A549 (cell line): ENCODE measurements at regions not wholly inside any gene's neighbourhood (a gene's known extent, or its start where the extent isn't known, plus 50 kb on each side); places are given as distances from the start of the nearest gene placed in this dataset.

Experiments
- ATAC-seq, 2 experiments: fragments of 200-7000 bp in 1 of 2; fragments of >200 bp in 1 of 2; cut with Nextera tagmentation in 1 of 2; cut with Tn5 transposase in 1 of 2; 3 replicates each; pipeline versions ENCODE4 v1.8.0 to v1.9.1; 2018 to 2020; ENCODE audit warnings: mild to moderate bottlenecking in 1 of 2, moderate library complexity in 1 of 2
- CTCF ChIA-PET: fragments of 300-600 bp; sonication (Branson Sonifier 250); formaldehyde crosslinking; extraction: SDS; loops from one replicate; lab custom pipeline; 2021; ENCODE audit warnings: antibody characterized with exemption, inconsistent platforms; lab: Yijun Ruan, JAX
- POLR2A ChIA-PET: fragments of 350-600 bp; formaldehyde crosslinking; extraction: SDS; loops from one replicate; lab custom pipeline; 2021; ENCODE audit warnings: antibody characterized with exemption, inconsistent platforms; lab: Yijun Ruan, JAX
- DNase-seq, 2 experiments: peaks; one replicate each; pipeline versions ENCODE4 v3.0.0 to v3.0.0-alpha.2; 2011 to 2016; ENCODE audit warnings: low read depth in 1 of 2, low spot score in 1 of 2
- FAIRE-seq: peaks from 2 replicates; lab custom pipeline; 2011; peaks lifted over from hg19 to GRCh38; lab: Jason Lieb, UNC
- H3K27ac ChIP-seq, 2 experiments: fragments of >200 bp; sonication (Bioruptor Twin); formaldehyde crosslinking; 3 replicates each; pipeline ENCODE4 v1.5.1; 2016 to 2017
- H3K4me1 ChIP-seq: fragments of >200 bp; sonication (Bioruptor Twin); formaldehyde crosslinking; 3 replicates; pipeline ENCODE4 v1.6.1; 2016
- H3K4me2 ChIP-seq: fragments of >200 bp; sonication (Bioruptor Twin); formaldehyde crosslinking; 3 replicates; pipeline ENCODE4 v1.6.1; 2016
- H3K4me3 ChIP-seq: fragments of >200 bp; sonication (Bioruptor Twin); formaldehyde crosslinking; 3 replicates; pipeline ENCODE4 v1.5.1; 2016
- H3K9me3 ChIP-seq: fragments of >200 bp; sonication (Bioruptor Twin); formaldehyde crosslinking; 3 replicates; pipeline ENCODE4 v1.6.1; 2016
- EHF ChIP-seq: fragments of 250-450 bp; sonication (Bioruptor Pico); IDR thresholded peaks from 2 replicates; pipeline ENCODE4 v1.5.0; 2020; ENCODE audit warnings: mild to moderate bottlenecking
- EHMT2 ChIP-seq: fragments of 200-600 bp; sonication (generic); IDR thresholded peaks from 2 replicates; pipeline ENCODE4 v1.6.1; 2016; ENCODE audit warnings: antibody characterized with exemption, low read depth, mild to moderate bottlenecking, moderate library complexity
- EP300 ChIP-seq, 2 experiments: fragments of >200 bp; sonication (Bioruptor Twin); formaldehyde crosslinking; IDR thresholded peaks; 2 replicates in 1 of 2; 3 replicates in 1 of 2; pipeline ENCODE4 v1.6.1; 2016 to 2017
- FOSB ChIP-seq: fragments of 250-450 bp; sonication (Bioruptor Pico); IDR thresholded peaks from 2 replicates; pipeline ENCODE4 v1.5.0; 2020; ENCODE audit warnings: mild to moderate bottlenecking, moderate library complexity
- FOXS1 ChIP-seq: fragments of 250-450 bp; sonication (Bioruptor Pico); IDR thresholded peaks from 2 replicates; pipeline ENCODE4 v1.5.0; 2020; ENCODE audit warnings: mild to moderate bottlenecking, moderate library complexity
- HOXB5 ChIP-seq: fragments of 250-450 bp; sonication (Bioruptor Pico); IDR thresholded peaks from 2 replicates; pipeline ENCODE4 v1.5.0; 2020; ENCODE audit warnings: mild to moderate bottlenecking, moderate library complexity
- KDM5A ChIP-seq: fragments of 200-600 bp; sonication (generic); IDR thresholded peaks from 2 replicates; pipeline ENCODE4 v1.6.1; 2016; ENCODE audit warnings: antibody characterized with exemption, mild to moderate bottlenecking
- MAZ ChIP-seq: fragments of 150-350 bp; IDR thresholded peaks from 2 replicates; pipeline ENCODE4 v1.6.1; 2014; ENCODE audit warnings: antibody characterized with exemption, low read depth, low read length, borderline replicate concordance
- MYC ChIP-seq: IDR thresholded peaks from 2 replicates; pipeline ENCODE4 v1.6.1; 2012; ENCODE audit warnings: mild to moderate bottlenecking, inconsistent platforms, low read length, improper control_type of control experiment, borderline replicate concordance
- PHF8 ChIP-seq: fragments of 200-600 bp; sonication (generic); IDR thresholded peaks from 2 replicates; pipeline ENCODE4 v1.6.1; 2016; ENCODE audit warnings: low read depth, mild to moderate bottlenecking, antibody characterized with exemption, moderate library complexity, borderline replicate concordance
- POLR2A ChIP-seq: IDR thresholded peaks from 2 replicates; pipeline ENCODE4 v1.6.1; 2012; ENCODE audit warnings: mild to moderate bottlenecking, low read length
- RARB ChIP-seq: fragments of 250-450 bp; sonication (Bioruptor Pico); IDR thresholded peaks from 2 replicates; pipeline ENCODE4 v1.8.0; 2021; ENCODE audit warnings: mild to moderate bottlenecking, moderate library complexity
- SMC3 ChIP-seq: fragments of >200 bp; sonication (Bioruptor Twin); formaldehyde crosslinking; IDR thresholded peaks from 3 replicates; pipeline ENCODE4 v1.6.1; 2018; ENCODE audit warnings: inconsistent platforms
- TP53 ChIP-seq: fragments of 250-450 bp; sonication (Bioruptor Pico); IDR thresholded peaks from 2 replicates; pipeline ENCODE4 v1.5.0; 2021; ENCODE audit warnings: mild to moderate bottlenecking, moderate library complexity
- ZSCAN20 ChIP-seq: fragments of 250-450 bp; sonication (Bioruptor Pico); IDR thresholded peaks from 2 replicates; pipeline ENCODE4 v1.8.0; 2022; ENCODE audit warnings: mild to moderate bottlenecking, moderate library complexity
- WGBS: methylation state at CpG from one replicate; pipeline ENCODE4 v1.1.6; 2017; ENCODE audit errors: missing lambda C conversion rate; 5-methylcytosine and 5-hydroxymethylcytosine counted together
- TF ChIP-seq, protein P1 (sequence below): fragments of >200 bp; sonication (Bioruptor Twin); formaldehyde crosslinking; IDR thresholded peaks from 3 replicates; pipeline ENCODE4 v1.6.1; 2016
- TF ChIP-seq, protein P2 (sequence below): fragments of 200-600 bp; sonication (generic); IDR thresholded peaks from 2 replicates; pipeline ENCODE4 v1.6.1; 2016; ENCODE audit warnings: antibody characterized with exemption, mild to moderate bottlenecking, moderate library complexity
- TF ChIP-seq, protein P3 (sequence below): fragments of 450-650 bp; IDR thresholded peaks from 2 replicates; pipeline ENCODE4 v1.6.1; 2014; ENCODE audit warnings: antibody characterized with exemption
- TF ChIP-seq, protein P4 (sequence below): fragments of 250-450 bp; sonication (Bioruptor Pico); IDR thresholded peaks from 2 replicates; pipeline ENCODE4 v1.5.0; 2021; ENCODE audit warnings: mild to moderate bottlenecking, moderate library complexity, borderline replicate concordance
- TF ChIP-seq, protein P5 (sequence below): fragments of >200 bp; sonication (Bioruptor Twin); formaldehyde crosslinking; IDR thresholded peaks from 3 replicates; pipeline ENCODE4 v1.5.1; 2016

DNA sequence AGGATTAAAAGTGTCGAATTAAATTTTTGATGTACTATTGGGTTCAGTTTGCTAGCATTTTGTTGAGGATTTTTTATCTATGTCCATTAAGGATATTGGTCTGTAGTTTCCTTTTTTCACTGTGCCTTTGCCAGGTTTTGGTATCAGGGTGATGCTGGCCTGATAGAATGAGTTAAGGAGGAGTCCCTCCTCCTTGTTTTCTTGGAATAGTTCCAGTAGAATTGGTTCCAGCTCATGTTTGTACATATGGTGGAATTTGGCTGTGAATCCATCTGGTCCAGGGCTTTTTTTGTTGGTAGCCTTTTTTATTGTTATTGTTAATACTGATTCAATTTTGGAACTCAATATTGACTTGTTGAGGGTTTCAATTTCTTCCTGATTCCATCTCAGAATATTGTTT, 141.8 kb downstream of the SIM1 start:
- Histone ChIP-seq H3K4me1 (no peaks in the 10 kb centered on the region), H3K27ac (no peak overlapping the region), H3K9me3 (no peaks in the 10 kb centered on the region)
- DNase-seq: no peak
- 95% methylated on average over 1 of the region's 1 CpG for WGBS
- POLR2A ChIA-PET: no interaction called here
- TF ChIP-seq EP300 (IDR thresholded peaks at IDR 0.05) (no peak), POLR2A (no peak), MYC (no peak)
- TF ChIP-seq, protein P1, sequence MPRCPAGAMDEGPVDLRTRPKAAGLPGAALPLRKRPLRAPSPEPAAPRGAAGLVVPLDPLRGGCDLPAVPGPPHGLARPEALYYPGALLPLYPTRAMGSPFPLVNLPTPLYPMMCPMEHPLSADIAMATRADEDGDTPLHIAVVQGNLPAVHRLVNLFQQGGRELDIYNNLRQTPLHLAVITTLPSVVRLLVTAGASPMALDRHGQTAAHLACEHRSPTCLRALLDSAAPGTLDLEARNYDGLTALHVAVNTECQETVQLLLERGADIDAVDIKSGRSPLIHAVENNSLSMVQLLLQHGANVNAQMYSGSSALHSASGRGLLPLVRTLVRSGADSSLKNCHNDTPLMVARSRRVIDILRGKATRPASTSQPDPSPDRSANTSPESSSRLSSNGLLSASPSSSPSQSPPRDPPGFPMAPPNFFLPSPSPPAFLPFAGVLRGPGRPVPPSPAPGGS: no peak
- TF ChIP-seq, all 56 proteins: peak for 0
- no peak overlapping the region for H3K4me2 ChIP-seq
- CTCF ChIA-PET: no interaction called here
- no peak for ATAC-seq
- no peak overlapping the region for H3K4me3 ChIP-seq
- no peak for FAIRE-seq

DNA sequence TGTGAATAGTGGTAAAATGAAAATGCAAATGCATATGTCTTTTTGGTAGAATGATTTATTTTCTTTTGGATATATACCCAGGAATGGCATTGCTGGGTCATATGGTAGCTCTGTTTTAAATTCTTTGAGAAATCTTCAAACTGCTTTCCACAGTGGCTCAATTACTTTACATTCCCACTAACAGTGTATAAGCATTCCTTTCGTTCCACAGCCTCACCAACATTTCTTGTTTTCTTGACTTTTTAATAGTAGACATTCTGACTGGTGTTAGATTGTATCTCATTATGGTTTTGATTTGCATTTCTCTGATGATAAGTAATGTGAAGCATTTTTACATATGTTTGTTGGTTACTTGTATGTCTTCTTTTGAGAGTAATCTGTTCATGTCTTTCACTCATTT, 144.0 kb downstream of the SIM1 start:
- CTCF ChIA-PET: interaction anchor here (0.6 kb wide), 1 partner anchor 214 kb away, joined by 4 read pairs; no protein-coding TSS in a partner anchor

DNA sequence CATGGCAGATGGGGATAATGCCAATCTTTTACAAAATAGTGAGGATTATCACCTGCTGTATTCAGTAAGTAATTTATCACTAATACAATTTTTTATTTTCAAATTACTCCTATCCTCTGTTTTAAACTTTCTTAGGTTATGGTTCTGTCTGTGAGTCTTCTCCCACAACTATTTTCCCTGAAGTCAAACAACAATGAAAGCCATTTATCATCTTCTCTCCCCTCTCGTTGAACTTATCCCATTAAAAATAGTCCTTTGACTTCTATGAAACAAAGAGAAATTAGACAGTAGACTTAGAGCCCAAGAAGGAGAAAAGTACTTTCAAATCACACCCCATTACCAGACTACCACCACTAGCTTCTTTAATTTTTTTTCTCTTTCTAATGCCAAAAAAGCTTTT, 147.7 kb downstream of the SIM1 start:
- H3K4me3 ChIP-seq: no peak overlapping the region
- FAIRE-seq: no peak
- 46% methylated on average over 1 of the region's 1 CpG for WGBS
- no peak for ATAC-seq
- H3K27ac ChIP-seq: no peak overlapping the region
- DNase-seq: no peak
- no peak overlapping the region for H3K4me2 ChIP-seq
- H3K9me3 ChIP-seq: no peaks in the 10 kb centered on the region
- no peak for TF ChIP-seq EHMT2
- TF ChIP-seq HOXB5 (CRISPR knock-in tag): no peak
- TF ChIP-seq, protein P2, sequence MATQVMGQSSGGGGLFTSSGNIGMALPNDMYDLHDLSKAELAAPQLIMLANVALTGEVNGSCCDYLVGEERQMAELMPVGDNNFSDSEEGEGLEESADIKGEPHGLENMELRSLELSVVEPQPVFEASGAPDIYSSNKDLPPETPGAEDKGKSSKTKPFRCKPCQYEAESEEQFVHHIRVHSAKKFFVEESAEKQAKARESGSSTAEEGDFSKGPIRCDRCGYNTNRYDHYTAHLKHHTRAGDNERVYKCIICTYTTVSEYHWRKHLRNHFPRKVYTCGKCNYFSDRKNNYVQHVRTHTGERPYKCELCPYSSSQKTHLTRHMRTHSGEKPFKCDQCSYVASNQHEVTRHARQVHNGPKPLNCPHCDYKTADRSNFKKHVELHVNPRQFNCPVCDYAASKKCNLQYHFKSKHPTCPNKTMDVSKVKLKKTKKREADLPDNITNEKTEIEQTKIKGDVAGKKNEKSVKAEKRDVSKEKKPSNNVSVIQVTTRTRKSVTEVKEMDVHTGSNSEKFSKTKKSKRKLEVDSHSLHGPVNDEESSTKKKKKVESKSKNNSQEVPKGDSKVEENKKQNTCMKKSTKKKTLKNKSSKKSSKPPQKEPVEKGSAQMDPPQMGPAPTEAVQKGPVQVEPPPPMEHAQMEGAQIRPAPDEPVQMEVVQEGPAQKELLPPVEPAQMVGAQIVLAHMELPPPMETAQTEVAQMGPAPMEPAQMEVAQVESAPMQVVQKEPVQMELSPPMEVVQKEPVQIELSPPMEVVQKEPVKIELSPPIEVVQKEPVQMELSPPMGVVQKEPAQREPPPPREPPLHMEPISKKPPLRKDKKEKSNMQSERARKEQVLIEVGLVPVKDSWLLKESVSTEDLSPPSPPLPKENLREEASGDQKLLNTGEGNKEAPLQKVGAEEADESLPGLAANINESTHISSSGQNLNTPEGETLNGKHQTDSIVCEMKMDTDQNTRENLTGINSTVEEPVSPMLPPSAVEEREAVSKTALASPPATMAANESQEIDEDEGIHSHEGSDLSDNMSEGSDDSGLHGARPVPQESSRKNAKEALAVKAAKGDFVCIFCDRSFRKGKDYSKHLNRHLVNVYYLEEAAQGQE: no peak
- no peak for TF ChIP-seq SMC3
- no peak for TF ChIP-seq RARB (CRISPR knock-in tag)
- TF ChIP-seq, protein P3, sequence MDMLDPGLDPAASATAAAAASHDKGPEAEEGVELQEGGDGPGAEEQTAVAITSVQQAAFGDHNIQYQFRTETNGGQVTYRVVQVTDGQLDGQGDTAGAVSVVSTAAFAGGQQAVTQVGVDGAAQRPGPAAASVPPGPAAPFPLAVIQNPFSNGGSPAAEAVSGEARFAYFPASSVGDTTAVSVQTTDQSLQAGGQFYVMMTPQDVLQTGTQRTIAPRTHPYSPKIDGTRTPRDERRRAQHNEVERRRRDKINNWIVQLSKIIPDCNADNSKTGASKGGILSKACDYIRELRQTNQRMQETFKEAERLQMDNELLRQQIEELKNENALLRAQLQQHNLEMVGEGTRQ: no peak
- no peak for TF ChIP-seq PHF8
- ChIA-PET POLR2A (no interaction called here), CTCF (no interaction called here)
- H3K4me1 ChIP-seq: peaks cover 2% of the 10 kb centered on the region

More for the DNA sequence above, 144.0 kb downstream of the SIM1 start:
- Histone ChIP-seq H3K27ac (no peak overlapping the region), H3K4me2 (no peak overlapping the region), H3K9me3 (no peaks in the 10 kb centered on the region), H3K4me1 (no peaks in the 10 kb centered on the region), H3K4me3 (no peak overlapping the region)
- POLR2A ChIA-PET: no interaction called here
- DNase-seq: no peak
- no peak for FAIRE-seq
- no peak for TF ChIP-seq SMC3
- no peak for TF ChIP-seq ZSCAN20 (CRISPR knock-in tag)
- TF ChIP-seq EHF (CRISPR knock-in tag): no peak
- TF ChIP-seq FOXS1 (CRISPR knock-in tag): no peak
- TF ChIP-seq TP53: no peak
- TF ChIP-seq FOSB: no peak
- TF ChIP-seq, protein P4, sequence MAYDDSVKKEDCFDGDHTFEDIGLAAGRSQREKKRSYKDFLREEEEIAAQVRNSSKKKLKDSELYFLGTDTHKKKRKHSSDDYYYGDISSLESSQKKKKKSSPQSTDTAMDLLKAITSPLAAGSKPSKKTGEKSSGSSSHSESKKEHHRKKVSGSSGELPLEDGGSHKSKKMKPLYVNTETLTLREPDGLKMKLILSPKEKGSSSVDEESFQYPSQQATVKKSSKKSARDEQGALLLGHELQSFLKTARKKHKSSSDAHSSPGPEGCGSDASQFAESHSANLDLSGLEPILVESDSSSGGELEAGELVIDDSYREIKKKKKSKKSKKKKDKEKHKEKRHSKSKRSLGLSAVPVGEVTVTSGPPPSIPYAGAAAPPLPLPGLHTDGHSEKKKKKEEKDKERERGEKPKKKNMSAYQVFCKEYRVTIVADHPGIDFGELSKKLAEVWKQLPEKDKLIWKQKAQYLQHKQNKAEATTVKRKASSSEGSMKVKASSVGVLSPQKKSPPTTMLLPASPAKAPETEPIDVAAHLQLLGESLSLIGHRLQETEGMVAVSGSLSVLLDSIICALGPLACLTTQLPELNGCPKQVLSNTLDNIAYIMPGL (CRISPR knock-in tag): no peak
- TF ChIP-seq KDM5A: no peak
- TF ChIP-seq, protein P5, sequence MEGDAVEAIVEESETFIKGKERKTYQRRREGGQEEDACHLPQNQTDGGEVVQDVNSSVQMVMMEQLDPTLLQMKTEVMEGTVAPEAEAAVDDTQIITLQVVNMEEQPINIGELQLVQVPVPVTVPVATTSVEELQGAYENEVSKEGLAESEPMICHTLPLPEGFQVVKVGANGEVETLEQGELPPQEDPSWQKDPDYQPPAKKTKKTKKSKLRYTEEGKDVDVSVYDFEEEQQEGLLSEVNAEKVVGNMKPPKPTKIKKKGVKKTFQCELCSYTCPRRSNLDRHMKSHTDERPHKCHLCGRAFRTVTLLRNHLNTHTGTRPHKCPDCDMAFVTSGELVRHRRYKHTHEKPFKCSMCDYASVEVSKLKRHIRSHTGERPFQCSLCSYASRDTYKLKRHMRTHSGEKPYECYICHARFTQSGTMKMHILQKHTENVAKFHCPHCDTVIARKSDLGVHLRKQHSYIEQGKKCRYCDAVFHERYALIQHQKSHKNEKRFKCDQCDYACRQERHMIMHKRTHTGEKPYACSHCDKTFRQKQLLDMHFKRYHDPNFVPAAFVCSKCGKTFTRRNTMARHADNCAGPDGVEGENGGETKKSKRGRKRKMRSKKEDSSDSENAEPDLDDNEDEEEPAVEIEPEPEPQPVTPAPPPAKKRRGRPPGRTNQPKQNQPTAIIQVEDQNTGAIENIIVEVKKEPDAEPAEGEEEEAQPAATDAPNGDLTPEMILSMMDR: no peak
- no peak for TF ChIP-seq MAZ
- whole genome bisulfite sequencing: 85% methylated on average over 1 of the region's 1 CpG
- ATAC-seq: no peak
